Mammary epithelial cell (primary cell): ENCODE measurements at regions not wholly inside any gene's neighbourhood (a gene's known extent, or its start where the extent isn't known, plus 50 kb on each side); places are given as distances from the start of the nearest gene placed in this dataset.

Source experiments
- CTCF ChIP-seq, 2 donors: IDR thresholded peaks in 1 of 2; conservative IDR thresholded peaks in 1 of 2; 2 replicates each; pipeline ENCODE4 v1.5.1; 2011 to 2012; ENCODE audit warnings: inconsistent platforms in 2 of 2, low read length in 2 of 2, mild to moderate bottlenecking in 2 of 2, control low read depth in 1 of 2, low read depth in 1 of 2; ENCODE audit not compliant: insufficient read depth in 1 of 2; ENCODE audit errors: extremely low read depth in 1 of 2
- EZH2 ChIP-seq: IDR thresholded peaks from 2 replicates; pipeline ENCODE4 v1.6.1; 2012; ENCODE audit warnings: low read length, inconsistent platforms, borderline replicate concordance

GRCh38 chr12:41680155-41680554 lies 464.5 kb downstream of the GXYLT1 start:
- TF ChIP-seq CTCF (conservative IDR thresholded peaks at IDR 0.05 in 1 of 2, IDR thresholded peaks at IDR 0.05 in 1 of 2; ENCODE audit: extremely low read depth in 1 of 2, insufficient read depth in 1 of 2, low read depth in 1 of 2, low read length in 2 of 2): no peak
- TF ChIP-seq EZH2: no peak
